H9 (cell line): ENCODE measurements at regions not wholly inside any gene's neighbourhood (a gene's known extent, or its start where the extent isn't known, plus 50 kb on each side); places are given as distances from the start of the nearest gene placed in this dataset.

Source experiments
- DNase-seq: peaks from one replicate; pipeline ENCODE4 v3.0.0-alpha.2; 2017
- H2AFZ ChIP-seq: one replicate; pipeline ENCODE4 v1.6.1; 2013; ENCODE audit warnings: mild to moderate bottlenecking, low read length, control low read depth, moderate library complexity
- H2AK5ac ChIP-seq: 2 replicates; pipeline ENCODE4 v1.6.1; 2013; ENCODE audit warnings: low read length, control low read depth, mixed read lengths; ENCODE audit not compliant: insufficient read length
- H2BK120ac ChIP-seq: one replicate; pipeline ENCODE4 v1.6.1; 2013; ENCODE audit warnings: low read depth, mild to moderate bottlenecking, low read length, control low read depth, inconsistent platforms; ENCODE audit not compliant: poor library complexity, severe bottlenecking
- H2BK12ac ChIP-seq: 2 replicates; pipeline ENCODE4 v1.6.1; 2013; ENCODE audit warnings: low read length, control low read depth, mixed read lengths, low read depth; ENCODE audit not compliant: insufficient read length
- H2BK15ac ChIP-seq: 2 replicates; pipeline ENCODE4 v1.6.1; 2013; ENCODE audit warnings: low read depth, low read length, control low read depth
- H2BK20ac ChIP-seq: one replicate; pipeline ENCODE4 v1.6.1; 2013; ENCODE audit warnings: low read depth, mild to moderate bottlenecking, low read length, control low read depth, inconsistent platforms; ENCODE audit not compliant: poor library complexity, severe bottlenecking
- H2BK5ac ChIP-seq: 2 replicates; pipeline ENCODE4 v1.6.1; 2013; ENCODE audit warnings: low read length, control low read depth, mixed read lengths; ENCODE audit not compliant: insufficient read length
- H3K14ac ChIP-seq: 2 replicates; pipeline ENCODE4 v1.6.1; 2013; ENCODE audit warnings: low read length, control low read depth; ENCODE audit not compliant: insufficient read depth
- H3K18ac ChIP-seq: 2 replicates; pipeline ENCODE4 v1.6.1; 2013; ENCODE audit warnings: low read depth, mild to moderate bottlenecking, mixed read lengths, low read length, control low read depth; ENCODE audit not compliant: insufficient read length
- H3K23ac ChIP-seq: 2 replicates; pipeline ENCODE4 v1.6.1; 2013; ENCODE audit warnings: low read length, control low read depth, mixed read lengths, low read depth; ENCODE audit not compliant: insufficient read length
- H3K23me2 ChIP-seq: 2 replicates; pipeline ENCODE4 v1.6.1; 2013; ENCODE audit warnings: low read depth, mild to moderate bottlenecking, mixed read lengths, low read length, control low read depth; ENCODE audit not compliant: insufficient read length, poor library complexity, severe bottlenecking
- H3K27ac ChIP-seq: 2 replicates; pipeline ENCODE4 v1.5.1; 2013; ENCODE audit warnings: low read length, control low read depth, mixed read lengths, low read depth; ENCODE audit not compliant: insufficient read length
- H3K27me3 ChIP-seq: 2 replicates; pipeline ENCODE4 v1.6.1; 2013; ENCODE audit warnings: low read length, control low read depth, inconsistent platforms; ENCODE audit not compliant: insufficient read depth
- H3K4ac ChIP-seq: 2 replicates; pipeline ENCODE4 v1.6.1; 2013; ENCODE audit warnings: low read depth, mild to moderate bottlenecking, control low read depth, inconsistent platforms, low read length, moderate library complexity
- H3K4me1 ChIP-seq: 2 replicates; pipeline ENCODE4 v1.6.1; 2013; ENCODE audit warnings: low read length, control low read depth, inconsistent platforms; ENCODE audit not compliant: insufficient read depth
- H3K4me2 ChIP-seq: 2 replicates; pipeline ENCODE4 v1.6.1; 2013; ENCODE audit warnings: low read length, control low read depth, mixed read lengths; ENCODE audit not compliant: insufficient read length, insufficient read depth
- H3K56ac ChIP-seq: 2 replicates; pipeline ENCODE4 v1.6.1; 2013; ENCODE audit warnings: low read depth, mild to moderate bottlenecking, mixed read lengths, low read length, control low read depth; ENCODE audit not compliant: insufficient read length
- H3K79me1 ChIP-seq: 2 replicates; pipeline ENCODE4 v1.6.1; 2013; ENCODE audit warnings: low read depth, mild to moderate bottlenecking, moderate library complexity, low read length, control low read depth, inconsistent platforms; ENCODE audit not compliant: insufficient read depth, poor library complexity, severe bottlenecking
- H3K79me2 ChIP-seq: 2 replicates; pipeline ENCODE4 v1.6.1; 2013; ENCODE audit warnings: low read length, control low read depth, inconsistent platforms; ENCODE audit not compliant: insufficient read depth
- H3K9ac ChIP-seq: 2 replicates; pipeline ENCODE4 v1.6.1; 2013; ENCODE audit warnings: low read length, control low read depth, mixed read lengths; ENCODE audit not compliant: insufficient read length; ENCODE audit errors: extremely low read depth
- H3K9me3 ChIP-seq: one replicate; pipeline ENCODE4 v1.6.1; 2013; ENCODE audit warnings: low read depth, low read length, inconsistent platforms; ENCODE audit not compliant: control insufficient read depth
- H3T11ph ChIP-seq: one replicate; pipeline ENCODE4 v1.6.1; 2013; ENCODE audit warnings: mild to moderate bottlenecking, low read length, control low read depth, inconsistent platforms
- H4K20me1 ChIP-seq: one replicate; pipeline ENCODE4 v1.6.1; 2013; ENCODE audit not compliant: control insufficient read depth, insufficient read length, insufficient read depth
- H4K5ac ChIP-seq: 2 replicates; pipeline ENCODE4 v1.6.1; 2013; ENCODE audit warnings: low read depth, mild to moderate bottlenecking, mixed read lengths, low read length, control low read depth; ENCODE audit not compliant: insufficient read length
- H4K8ac ChIP-seq: replicated peaks from 2 replicates; pipeline ENCODE4 v1.6.1; 2013; ENCODE audit warnings: low read length, control low read depth, mixed read lengths, low read depth; ENCODE audit not compliant: insufficient read length
- H4K91ac ChIP-seq: 2 replicates; pipeline ENCODE4 v1.6.1; 2013; ENCODE audit warnings: low read depth, mild to moderate bottlenecking, moderate library complexity, mixed read lengths, low read length, control low read depth; ENCODE audit not compliant: insufficient read length
- H3K27ac Mint-ChIP-seq, 3 experiments: 2 replicates in 2 of 3; 3 replicates in 1 of 3; pipeline ENCODE4 v1.8.0; 2020 to 2021; ENCODE audit warnings: mixed read lengths in 3 of 3, mild to moderate bottlenecking in 1 of 3, moderate library complexity in 1 of 3
- H3K27me3 Mint-ChIP-seq: 2 replicates; pipeline ENCODE4 v1.8.0; 2021; ENCODE audit warnings: low read depth, mild to moderate bottlenecking, moderate library complexity, mixed read lengths
- H3K36me3 Mint-ChIP-seq, 3 experiments: 2 replicates in 2 of 3; 3 replicates in 1 of 3; pipeline ENCODE4 v1.8.0; 2020 to 2021; ENCODE audit warnings: low read depth in 3 of 3, mixed read lengths in 3 of 3; ENCODE audit not compliant: insufficient read depth in 1 of 3
- H3K4me1 Mint-ChIP-seq, 2 experiments: 2 replicates each; pipeline ENCODE4 v1.8.0; 2020; ENCODE audit warnings: mixed read lengths in 2 of 2
- H3K4me3 Mint-ChIP-seq, 2 experiments: 2 replicates in 1 of 2; 3 replicates in 1 of 2; pipeline ENCODE4 v1.8.0; 2020 to 2021; ENCODE audit warnings: mild to moderate bottlenecking in 2 of 2, mixed read lengths in 2 of 2, moderate library complexity in 1 of 2
- H3K9me3 Mint-ChIP-seq, 2 experiments: 2 replicates in 1 of 2; 3 replicates in 1 of 2; pipeline ENCODE4 v1.8.0; 2020; ENCODE audit warnings: mild to moderate bottlenecking in 2 of 2, mixed read lengths in 2 of 2, moderate library complexity in 1 of 2
- WGBS: extraction: QIAGEN DNeasy Blood & Tissue Kit; methylation state at CpG from one replicate; pipeline ENCODE4 v1.1.7; 2013; ENCODE audit warnings: missing lambda C conversion rate, low lambda C conversion rate, mixed read lengths; ENCODE audit not compliant: insufficient read length; ENCODE audit errors: extremely low coverage; 5-methylcytosine and 5-hydroxymethylcytosine counted together
- TF ChIP-seq, protein P1 (sequence below): fragments of 200-600 bp; sonication (generic); conservative IDR thresholded peaks from 3 replicates; pipeline ENCODE4 v1.8.0; 2021; ENCODE audit warnings: antibody characterized with exemption, mild to moderate bottlenecking

DNA sequence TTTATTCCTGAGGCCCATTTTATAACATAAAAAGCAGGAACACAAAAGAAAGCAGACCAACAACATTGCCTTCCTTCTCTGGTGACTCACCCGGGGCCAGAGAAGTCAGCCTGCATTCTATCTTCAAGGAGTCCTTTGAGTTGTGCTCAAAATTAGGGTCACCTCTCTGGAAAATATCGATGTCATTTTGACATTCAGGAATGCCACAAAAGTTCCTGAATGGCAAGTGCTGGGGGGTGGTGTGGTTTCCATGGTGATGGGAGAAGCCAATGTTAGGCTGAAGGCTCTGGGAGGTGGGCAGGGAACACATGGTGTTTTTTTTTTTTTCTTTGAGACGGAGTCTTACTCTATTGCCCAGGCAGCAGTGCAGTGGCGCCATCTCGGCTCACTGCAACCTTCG, 159.6 kb downstream of the HAPSTR1 start:
- peaks cover 6 to 8% of the 10 kb centered on the region in 2 experiments for H3K4me1 Mint-ChIP-seq
- Histone ChIP-seq H3K56ac (no peak overlapping the region), H2AK5ac (no peak overlapping the region), H2BK20ac (no peak overlapping the region), H3T11ph (no peak overlapping the region), H4K8ac (no peak overlapping the region), H3K79me1 (no peaks in the 10 kb centered on the region), H3K23ac (no peak overlapping the region), H3K4me1 (no peaks in the 10 kb centered on the region), H2BK15ac (no peak overlapping the region), H3K27me3 (no peaks in the 10 kb centered on the region), H3K23me2 (no peaks in the 10 kb centered on the region), H2BK12ac (no peak overlapping the region), H3K18ac (no peak overlapping the region), H4K20me1 (no peaks in the 10 kb centered on the region), H3K4me2 (no peak overlapping the region), H4K91ac (no peak overlapping the region), H3K27ac (no peak overlapping the region), H3K9me3 (no peaks in the 10 kb centered on the region), H3K79me2 (no peaks in the 10 kb centered on the region), H4K5ac (no peak overlapping the region), H3K14ac (no peak overlapping the region), H2AFZ (no peak overlapping the region), H3K9ac (no peak overlapping the region), H2BK5ac (no peak overlapping the region), H3K4ac (no peak overlapping the region), H2BK120ac (no peak overlapping the region)
- no peak for DNase-seq
- no peak overlapping the region for H3K4me3 Mint-ChIP-seq
- peaks cover 3% of the 10 kb centered on the region in 2 experiments; a peak in 2 of 5 replicates for H3K9me3 Mint-ChIP-seq
- H3K36me3 Mint-ChIP-seq = no peaks in the 10 kb centered on the region; a peak in 2 of 7 replicates
- TF ChIP-seq, protein P1, sequence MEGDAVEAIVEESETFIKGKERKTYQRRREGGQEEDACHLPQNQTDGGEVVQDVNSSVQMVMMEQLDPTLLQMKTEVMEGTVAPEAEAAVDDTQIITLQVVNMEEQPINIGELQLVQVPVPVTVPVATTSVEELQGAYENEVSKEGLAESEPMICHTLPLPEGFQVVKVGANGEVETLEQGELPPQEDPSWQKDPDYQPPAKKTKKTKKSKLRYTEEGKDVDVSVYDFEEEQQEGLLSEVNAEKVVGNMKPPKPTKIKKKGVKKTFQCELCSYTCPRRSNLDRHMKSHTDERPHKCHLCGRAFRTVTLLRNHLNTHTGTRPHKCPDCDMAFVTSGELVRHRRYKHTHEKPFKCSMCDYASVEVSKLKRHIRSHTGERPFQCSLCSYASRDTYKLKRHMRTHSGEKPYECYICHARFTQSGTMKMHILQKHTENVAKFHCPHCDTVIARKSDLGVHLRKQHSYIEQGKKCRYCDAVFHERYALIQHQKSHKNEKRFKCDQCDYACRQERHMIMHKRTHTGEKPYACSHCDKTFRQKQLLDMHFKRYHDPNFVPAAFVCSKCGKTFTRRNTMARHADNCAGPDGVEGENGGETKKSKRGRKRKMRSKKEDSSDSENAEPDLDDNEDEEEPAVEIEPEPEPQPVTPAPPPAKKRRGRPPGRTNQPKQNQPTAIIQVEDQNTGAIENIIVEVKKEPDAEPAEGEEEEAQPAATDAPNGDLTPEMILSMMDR = no peak
- no CpG with 5 or more reads among the region's 6 CpGs for WGBS
- H3K27ac Mint-ChIP-seq = no peak overlapping the region
- peaks cover 32% of the 10 kb centered on the region for H3K27me3 Mint-ChIP-seq
